HG02759 (cell line): ENCODE measurements at regions not wholly inside any gene's neighbourhood (a gene's known extent, or its start where the extent isn't known, plus 50 kb on each side); places are given as distances from the start of the nearest gene placed in this dataset.
"Not testable (repeated sequence)": the region's sequence is repeated elsewhere in the genome, so short reads cannot be mapped to it uniquely, and the experiment has no call there.

Experiments
- ATAC-seq: cut with Tn5 transposase; IDR thresholded peaks from one replicate; pipeline ENCODE4 v1.9.1; 2021; ENCODE audit warnings: mild to moderate bottlenecking, moderate library complexity; ENCODE audit not compliant: unreplicated experiment

- ATAC-seq, result no peak
Observed at GRCh38 chr1:58836408-58836807, 52.6 kb upstream of the JUN start.

- ATAC-seq, result no peak
Observed at GRCh38 chr1:58837886-58838285, 54.0 kb upstream of the JUN start.

DNA sequence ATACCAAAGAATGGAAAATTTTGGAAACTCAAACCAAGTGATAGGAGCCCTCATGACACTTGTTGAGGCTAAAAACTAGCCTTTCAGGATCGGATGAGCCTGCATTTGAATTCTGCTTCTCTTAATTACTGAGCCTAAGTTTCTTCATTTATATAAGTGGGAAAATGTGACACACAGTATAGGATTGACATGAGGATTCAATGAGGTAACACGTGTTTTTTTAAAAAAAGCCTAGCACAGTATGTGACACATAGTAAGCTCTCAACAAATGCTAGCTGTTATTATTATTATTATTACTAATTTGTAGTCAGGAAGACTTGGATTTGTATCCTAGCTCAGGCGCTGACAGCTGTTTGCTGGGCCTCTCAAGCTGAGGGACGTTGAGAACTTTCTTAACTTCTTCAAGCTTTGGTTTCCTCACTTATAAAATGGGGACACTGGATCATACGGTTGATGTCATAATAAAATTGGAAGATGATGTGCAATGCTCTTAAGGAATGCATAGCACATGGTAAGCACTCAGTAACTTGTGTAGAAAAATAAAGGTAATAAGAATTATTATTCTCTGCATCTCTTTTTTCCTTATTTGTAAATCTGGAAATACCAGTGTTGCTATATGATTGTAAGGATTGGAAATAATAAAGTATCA, 55.4 kb upstream of the JUN start:
- no peak for ATAC-seq

DNA sequence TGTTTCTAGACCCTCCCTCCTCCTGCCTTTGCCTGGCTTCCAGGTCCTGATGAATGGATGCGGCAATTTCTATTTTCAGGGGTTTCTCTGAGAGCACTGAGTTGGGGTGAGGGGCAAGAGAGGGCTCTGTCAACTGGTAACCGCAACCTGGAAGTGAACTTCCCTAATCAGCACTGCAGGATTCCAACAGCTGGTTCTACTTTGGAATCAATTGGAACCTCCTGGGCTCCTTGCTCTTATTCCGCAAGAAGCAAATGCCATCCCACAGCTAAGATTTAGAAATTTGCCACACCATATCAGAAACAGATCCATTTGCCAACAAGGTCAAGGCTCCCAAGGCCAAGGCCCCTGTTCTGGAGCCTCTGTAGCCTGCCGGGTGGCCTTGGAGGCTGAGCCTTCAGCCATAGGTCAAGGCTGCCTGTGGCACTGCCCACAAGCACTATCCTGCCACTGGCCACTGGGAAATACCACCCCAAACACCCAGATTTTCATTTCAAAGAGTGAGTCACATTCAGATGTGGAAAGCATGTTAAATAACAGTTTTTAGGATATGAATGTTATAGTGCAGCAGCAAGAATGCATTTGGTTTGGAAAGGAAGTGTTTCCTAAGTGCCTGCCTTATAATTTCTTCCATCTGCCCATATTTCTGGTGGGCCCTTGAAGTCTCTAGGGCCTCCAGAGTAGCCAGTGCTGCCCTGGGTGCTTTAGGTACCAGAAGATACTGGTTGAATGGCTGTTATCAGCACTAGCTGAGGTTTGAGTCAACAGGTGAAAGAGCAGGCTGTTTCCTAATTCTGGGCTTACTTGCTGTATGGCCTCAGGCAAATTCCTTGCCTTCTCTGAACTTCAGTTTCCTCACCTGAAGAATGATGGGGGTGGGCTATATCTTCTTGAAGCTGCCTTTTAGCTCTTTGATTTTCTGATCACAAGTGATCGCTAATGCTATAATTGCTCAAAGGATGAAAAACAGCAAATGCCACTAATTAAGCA, 56.3 kb upstream of the JUN start:
- no peak for ATAC-seq

- ATAC-seq, result no peak
Observed at GRCh38 chr1:58841455-58841854, 57.6 kb upstream of the JUN start.

DNA sequence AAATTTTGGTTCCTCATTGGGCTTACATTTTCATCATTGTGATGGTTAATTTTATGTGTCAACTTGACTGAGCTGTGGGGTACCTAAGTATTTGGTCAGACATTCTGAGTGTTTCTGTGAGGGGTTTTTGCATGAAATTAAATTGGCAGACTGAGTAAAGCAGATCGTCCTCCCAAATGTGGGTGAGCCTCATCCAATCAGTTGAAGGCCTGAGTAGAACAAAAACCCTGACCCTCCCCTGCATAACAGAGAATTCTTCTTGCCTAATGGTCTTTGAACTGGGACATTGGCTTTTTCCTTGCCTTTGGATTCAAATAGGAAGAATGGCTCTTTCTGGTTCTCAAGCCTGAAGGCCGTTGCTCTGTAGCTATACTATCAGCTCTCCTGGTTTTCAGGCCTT, 59.1 kb upstream of the JUN start:
- no peak for ATAC-seq

DNA sequence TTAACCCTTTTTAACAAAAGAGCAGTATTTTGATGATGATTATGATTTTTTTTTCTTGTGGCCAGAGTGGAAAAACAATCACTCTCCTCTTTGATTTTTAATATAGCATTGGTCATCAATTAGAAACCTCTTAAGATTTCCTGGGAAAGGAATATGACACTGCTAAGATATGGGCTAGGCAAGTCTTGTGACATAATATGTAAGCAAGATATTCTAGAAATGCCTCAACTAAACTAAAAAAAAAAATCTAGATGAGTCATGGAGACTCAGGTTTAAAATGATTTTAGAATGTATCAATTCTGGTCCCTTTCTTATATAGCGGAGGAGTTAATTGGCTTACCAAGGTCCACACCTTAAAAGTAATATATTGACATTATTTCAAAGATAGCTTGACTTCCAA, 60.3 kb upstream of the JUN start:
- no peak for ATAC-seq

GRCh38 chr1:58845942-58846341, 62.1 kb upstream of the JUN start:
- ATAC-seq, result no peak

GRCh38 chr1:58848818-58849411, 65.1 kb upstream of the JUN start:
- no peak for ATAC-seq

DNA sequence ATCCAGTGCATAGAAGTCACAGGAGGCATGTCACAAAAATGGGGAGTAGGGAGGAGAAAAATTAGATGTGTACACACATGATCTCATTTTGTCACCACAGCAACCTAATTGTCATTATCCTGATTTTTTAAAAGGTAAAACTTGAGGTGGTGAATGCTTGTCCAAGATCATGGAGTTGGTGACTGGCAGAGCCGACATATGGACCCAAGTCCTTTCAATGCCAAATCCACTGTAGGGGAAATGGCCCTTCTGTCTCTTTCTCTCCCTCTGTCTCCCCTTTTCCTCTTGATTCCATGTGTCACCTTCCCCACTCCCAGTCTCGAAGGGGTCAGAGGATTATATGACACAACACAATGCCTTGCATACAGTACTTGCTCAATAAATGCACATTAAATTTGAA, 65.7 kb upstream of the JUN start:
- ATAC-seq, result no peak

GRCh38 chr1:58850636-58851035, 66.8 kb upstream of the JUN start:
- no peak for ATAC-seq

DNA sequence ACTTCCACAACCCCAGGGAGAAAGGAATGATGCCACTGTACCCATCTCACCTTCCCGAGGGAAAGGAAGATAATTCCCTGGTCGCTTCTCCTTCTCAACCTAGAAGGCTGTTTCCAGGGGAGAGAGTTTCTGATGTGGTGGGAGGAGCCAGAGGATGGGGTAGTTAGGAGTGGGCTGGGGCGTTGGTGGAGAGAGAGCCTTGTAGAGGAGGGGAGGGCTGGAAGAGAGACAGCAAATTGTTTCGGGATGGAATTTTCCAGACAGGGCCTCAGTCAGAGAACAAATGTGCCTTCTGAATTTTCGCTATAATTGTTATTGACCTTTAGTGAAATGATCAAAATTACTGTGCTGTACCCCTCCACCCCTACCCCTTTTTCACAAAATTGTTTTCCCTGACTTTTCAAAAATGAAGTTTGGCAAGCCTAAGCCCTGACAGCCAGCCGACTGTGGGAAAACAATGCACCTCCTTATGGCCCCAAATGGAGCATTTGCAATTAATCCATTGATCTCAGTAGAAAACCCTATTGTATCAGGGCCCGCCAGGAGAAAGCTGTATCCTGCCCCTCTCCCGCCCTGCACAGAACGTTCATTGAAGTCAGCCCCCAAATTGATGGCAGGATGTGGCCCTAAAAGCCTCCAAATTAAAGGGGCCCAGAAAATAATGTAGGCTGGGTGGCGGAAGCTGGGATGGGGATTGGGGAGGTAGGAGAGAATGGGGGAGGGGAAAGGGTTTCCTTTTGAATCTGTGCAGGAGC, 69.1 kb upstream of the JUN start:
- ATAC-seq, result no peak

GRCh38 chr1:58854576-58854975, 70.7 kb upstream of the JUN start:
- ATAC-seq, result peak; percentile 30

- no peak for ATAC-seq
Observed at GRCh38 chr1:58855274-58856165, 71.7 kb upstream of the JUN start.

DNA sequence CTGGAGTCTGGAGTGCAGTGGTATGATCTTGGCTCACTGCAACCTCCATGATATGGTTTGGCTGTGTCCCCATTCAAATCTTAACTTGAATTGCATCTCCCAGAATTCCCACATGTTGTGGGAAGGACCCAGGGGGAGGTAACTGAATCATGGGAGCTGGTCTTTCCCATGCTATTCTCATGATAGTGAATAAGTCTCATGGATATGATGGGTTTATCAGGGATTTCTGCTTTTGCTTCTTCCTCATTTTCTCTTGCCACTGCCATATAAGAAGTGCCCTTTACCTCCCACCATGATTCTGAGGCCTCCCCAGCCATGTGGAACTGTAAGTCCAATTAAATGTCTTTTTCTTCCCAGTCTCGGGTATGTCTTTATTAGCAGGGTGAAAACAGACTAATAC, 72.4 kb upstream of the JUN start:
- ATAC-seq, result not testable (repeated sequence)

GRCh38 chr1:58857680-58858673, 74.1 kb upstream of the JUN start:
- ATAC-seq, result peak; percentile 80

DNA sequence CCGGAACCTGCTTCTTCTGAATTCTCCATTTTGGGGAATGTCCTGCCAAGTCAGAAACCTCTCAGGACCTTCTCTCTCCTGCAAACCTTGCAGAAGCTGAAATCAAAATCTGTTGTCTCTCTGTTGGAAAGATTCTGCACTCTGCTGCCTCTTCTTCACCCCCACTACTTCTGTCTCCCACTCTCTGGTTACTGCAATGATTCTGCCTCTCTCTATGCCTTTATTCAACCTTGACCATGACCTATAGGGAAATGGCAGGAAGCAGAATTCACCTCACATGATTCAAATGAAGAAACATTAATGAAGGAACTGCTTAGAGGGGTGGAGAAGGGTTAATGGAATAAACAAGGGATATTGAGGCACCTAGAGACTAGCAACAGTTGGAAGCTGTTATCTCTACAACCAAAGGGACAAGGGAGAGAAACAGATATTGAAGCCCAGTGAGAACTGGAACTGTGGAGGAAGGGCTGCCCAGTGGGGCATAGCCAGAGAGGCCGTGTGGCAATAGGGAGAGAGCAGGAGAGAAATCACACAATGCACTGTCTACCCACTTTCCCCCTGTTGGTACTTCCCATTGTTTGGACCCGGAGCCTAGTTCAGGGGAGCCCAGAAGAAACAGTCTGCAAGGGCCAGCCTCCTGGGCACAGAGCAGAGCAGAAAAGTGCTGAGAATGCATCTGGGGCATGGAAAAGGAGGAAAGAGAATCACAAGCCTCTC, 76.1 kb upstream of the JUN start:
- no peak for ATAC-seq

DNA sequence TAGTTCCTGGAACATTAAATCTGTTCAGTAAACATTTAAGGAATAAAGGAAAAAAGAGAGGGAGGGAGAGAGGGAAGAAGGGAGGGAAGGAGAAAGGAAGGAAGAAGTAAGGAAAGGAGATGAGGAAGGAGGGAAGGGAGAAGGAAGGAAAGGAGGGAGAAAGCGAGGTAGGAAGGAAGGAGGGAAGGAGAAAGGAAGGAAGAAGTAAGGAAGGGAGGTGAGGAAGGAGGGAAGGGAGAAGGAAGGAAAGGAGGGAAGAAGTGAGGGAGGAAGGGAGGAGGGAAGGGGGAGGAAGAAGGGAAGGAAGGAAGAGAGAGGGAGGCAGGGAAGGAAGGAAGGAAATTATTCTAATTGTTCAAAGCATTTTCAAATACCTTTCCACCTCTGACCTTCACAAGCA, 77.2 kb upstream of the JUN start:
- no peak for ATAC-seq
